SK-N-MC (cell line): ENCODE measurements at regions not wholly inside any gene's neighbourhood (a gene's known extent, or its start where the extent isn't known, plus 50 kb on each side); places are given as distances from the start of the nearest gene placed in this dataset.

Experiments used
- EZH2 ChIP-seq: fragments of 200-600 bp; sonication (generic); IDR thresholded peaks from one replicate; pipeline ENCODE4 v1.6.1; 2017; ENCODE audit warnings: antibody characterized with exemption
- FOXP2 ChIP-seq: optimal IDR thresholded peaks from 2 replicates; pipeline ENCODE3; 2011; ENCODE audit warnings: mild to moderate bottlenecking, moderate library complexity; ENCODE audit not compliant: insufficient read depth; ENCODE audit errors: extremely low read length, control extremely low read depth

GRCh38 chr18:41879256-41879655 is 75.8 kb upstream of the PIK3C3 start:
- TF ChIP-seq EZH2 = no peak
- no peak for TF ChIP-seq FOXP2
